A673 (cell line): ENCODE measurements at regions not wholly inside any gene's neighbourhood (a gene's known extent, or its start where the extent isn't known, plus 50 kb on each side); places are given as distances from the start of the nearest gene placed in this dataset.

Source experiments
- BruUV-seq: library from RNA; stranded (reverse); fragments of 400-500 nt; replicated peaks from 2 replicates; lab custom pipeline; 2021; lab: Mats Ljungman, UMichigan
- CTCF ChIA-PET: fragments of 300-600 bp; sonication (Branson Sonifier 250); formaldehyde crosslinking; loops from one replicate; lab custom pipeline; 2022; ENCODE audit warnings: antibody characterized with exemption; lab: Charles Lee
- POLR2A ChIA-PET: fragments of 300-600 bp; sonication (Branson Sonifier 250); formaldehyde crosslinking; loops from one replicate; lab custom pipeline; 2022; ENCODE audit warnings: antibody characterized with exemption; ENCODE audit not compliant: low non-redundant PET; lab: Charles Lee
- DNase-seq: peaks from one replicate; pipeline ENCODE4 v3.0.0-alpha.2; 2015; ENCODE audit warnings: low spot score
- H3K27ac ChIP-seq: fragments of 200-600 bp; sonication (generic); 2 replicates; pipeline ENCODE4 v1.5.1; 2016; ENCODE audit warnings: mixed run types, low read depth, mild to moderate bottlenecking, mixed read lengths, antibody characterized with exemption, low read length; ENCODE audit not compliant: poor library complexity, severe bottlenecking
- H3K27me3 ChIP-seq: fragments of 200-600 bp; sonication (generic); replicated peaks from 2 replicates; pipeline ENCODE4 v1.6.1; 2017; ENCODE audit warnings: mixed run types, low read depth, mild to moderate bottlenecking, mixed read lengths, antibody characterized with exemption, low read length; ENCODE audit not compliant: insufficient read depth, poor library complexity
- H3K36me3 ChIP-seq: fragments of 200-600 bp; sonication (generic); 2 replicates; pipeline ENCODE4 v1.6.1; 2016; ENCODE audit warnings: mixed run types, mild to moderate bottlenecking, mixed read lengths, antibody characterized with exemption, low read length; ENCODE audit not compliant: insufficient read depth, poor library complexity, severe bottlenecking
- H3K4me1 ChIP-seq: fragments of 200-600 bp; sonication (generic); 2 replicates; pipeline ENCODE4 v1.6.1; 2017; ENCODE audit warnings: mixed run types, mild to moderate bottlenecking, mixed read lengths, antibody characterized with exemption, low read length; ENCODE audit not compliant: insufficient read depth, poor library complexity, severe bottlenecking
- H3K4me3 ChIP-seq: fragments of 200-600 bp; sonication (generic); 2 replicates; pipeline ENCODE4 v1.5.1; 2016; ENCODE audit warnings: low read depth, mixed run types, mild to moderate bottlenecking, mixed read lengths, low read length; ENCODE audit not compliant: poor library complexity, severe bottlenecking
- H3K9me3 ChIP-seq: fragments of 200-600 bp; sonication (generic); 2 replicates; pipeline ENCODE4 v1.6.1; 2016; ENCODE audit warnings: mixed run types, low read depth, mild to moderate bottlenecking, mixed read lengths, antibody characterized with exemption, low read length; ENCODE audit not compliant: poor library complexity, severe bottlenecking
- EZH2 ChIP-seq: fragments of 200-600 bp; sonication (generic); IDR thresholded peaks from 2 replicates; pipeline ENCODE4 v1.6.1; 2017; ENCODE audit warnings: borderline replicate concordance, low read depth, mild to moderate bottlenecking, mixed read lengths, antibody characterized with exemption, low read length; ENCODE audit not compliant: poor library complexity, severe bottlenecking
- intact Hi-C: fragments of 100-400 bp; cut with micrococcal nuclease; formaldehyde crosslinking; loops from one replicate; pipeline ENCODE4 v1.10.0; 2022; ENCODE audit not compliant: unreplicated experiment
- TF ChIP-seq, protein P1 (sequence below): fragments of 300-800, 200-600 bp; sonication (generic); conservative IDR thresholded peaks from 2 replicates; pipeline ENCODE4 v1.5.1; 2017; ENCODE audit warnings: low read depth, mild to moderate bottlenecking, antibody characterized with exemption, low read length, moderate library complexity, mixed read lengths

DNA sequence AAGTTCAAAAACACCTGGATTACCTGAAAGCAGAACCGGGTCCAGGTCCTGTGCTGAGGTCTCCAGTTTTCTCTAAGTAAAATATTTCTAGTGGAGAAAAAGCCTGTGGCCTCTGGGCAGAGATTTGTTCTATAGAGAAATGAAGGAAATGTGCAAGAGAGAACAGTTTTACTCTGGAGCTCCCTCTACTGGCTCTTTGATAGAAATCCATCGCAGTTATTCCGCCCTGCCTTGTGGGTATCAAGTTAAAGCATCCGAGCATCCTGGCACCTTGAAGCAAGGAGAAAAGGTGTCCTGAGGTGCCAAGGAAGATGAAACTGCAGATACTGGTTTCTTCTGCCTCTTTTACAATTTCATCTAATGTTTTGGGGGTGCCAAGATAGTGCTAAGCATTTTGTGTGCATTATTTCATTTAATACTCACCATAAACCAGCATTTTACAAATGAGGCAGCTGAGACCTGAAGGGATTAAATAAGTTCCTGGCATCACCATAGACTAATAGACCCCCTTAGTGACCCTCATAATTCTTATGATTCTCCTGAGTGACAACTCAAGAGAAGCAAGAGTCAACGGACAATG, 113.1 kb upstream of the HSD17B12 start:
- Histone ChIP-seq H3K27ac (no peak overlapping the region), H3K4me3 (no peak overlapping the region), H3K4me1 (no peaks in the 10 kb centered on the region), H3K36me3 (no peaks in the 10 kb centered on the region), H3K9me3 (no peaks in the 10 kb centered on the region), H3K27me3 (peaks cover 79% of the 10 kb centered on the region)
- peak; percentile 85 for DNase-seq
- ChIA-PET POLR2A (no interaction called here), CTCF (interaction anchor here (0.6 to 1.3 kb wide), 14 partner anchors 9 to 259 kb away, joined by 3 to 12 read pairs (median 4); partner anchors contain the start of gene HSD17B12)
- intact Hi-C loops, result loop anchor here (5.0 kb wide), 1 partner anchor 65 kb away; no protein-coding TSS in a partner anchor
- TF ChIP-seq EZH2, result no peak
- TF ChIP-seq, protein P1, sequence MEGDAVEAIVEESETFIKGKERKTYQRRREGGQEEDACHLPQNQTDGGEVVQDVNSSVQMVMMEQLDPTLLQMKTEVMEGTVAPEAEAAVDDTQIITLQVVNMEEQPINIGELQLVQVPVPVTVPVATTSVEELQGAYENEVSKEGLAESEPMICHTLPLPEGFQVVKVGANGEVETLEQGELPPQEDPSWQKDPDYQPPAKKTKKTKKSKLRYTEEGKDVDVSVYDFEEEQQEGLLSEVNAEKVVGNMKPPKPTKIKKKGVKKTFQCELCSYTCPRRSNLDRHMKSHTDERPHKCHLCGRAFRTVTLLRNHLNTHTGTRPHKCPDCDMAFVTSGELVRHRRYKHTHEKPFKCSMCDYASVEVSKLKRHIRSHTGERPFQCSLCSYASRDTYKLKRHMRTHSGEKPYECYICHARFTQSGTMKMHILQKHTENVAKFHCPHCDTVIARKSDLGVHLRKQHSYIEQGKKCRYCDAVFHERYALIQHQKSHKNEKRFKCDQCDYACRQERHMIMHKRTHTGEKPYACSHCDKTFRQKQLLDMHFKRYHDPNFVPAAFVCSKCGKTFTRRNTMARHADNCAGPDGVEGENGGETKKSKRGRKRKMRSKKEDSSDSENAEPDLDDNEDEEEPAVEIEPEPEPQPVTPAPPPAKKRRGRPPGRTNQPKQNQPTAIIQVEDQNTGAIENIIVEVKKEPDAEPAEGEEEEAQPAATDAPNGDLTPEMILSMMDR, result peak; percentile 98
- no TSS peak for BruUV-seq

GRCh38 chr11:43573233-43573632, 107.3 kb upstream of the HSD17B12 start:
- ChIA-PET POLR2A (no interaction called here), CTCF (interaction anchor here (0.5 to 1.3 kb wide), 11 partner anchors 12 to 434 kb away, joined by 3 to 7 read pairs (median 4); partner anchors contain the start of gene HSD17B12)
- H3K9me3 ChIP-seq, result no peaks in the 10 kb centered on the region
- no peaks in the 10 kb centered on the region for H3K36me3 ChIP-seq
- BruUV-seq, result no TSS peak
- intact Hi-C loops, result loop anchor here (1.0 to 5.0 kb wide), 3 partner anchors 16 to 279 kb away; no protein-coding TSS in a partner anchor
- H3K4me3 ChIP-seq, result no peak overlapping the region
- TF ChIP-seq EZH2, result no peak
- TF ChIP-seq, protein P1, result peak; percentile 99
- no peak overlapping the region for H3K27ac ChIP-seq
- DNase-seq, result peak; percentile 88
- peaks cover 99% of the 10 kb centered on the region for H3K27me3 ChIP-seq
- H3K4me1 ChIP-seq, result peaks cover 25% of the 10 kb centered on the region

DNA sequence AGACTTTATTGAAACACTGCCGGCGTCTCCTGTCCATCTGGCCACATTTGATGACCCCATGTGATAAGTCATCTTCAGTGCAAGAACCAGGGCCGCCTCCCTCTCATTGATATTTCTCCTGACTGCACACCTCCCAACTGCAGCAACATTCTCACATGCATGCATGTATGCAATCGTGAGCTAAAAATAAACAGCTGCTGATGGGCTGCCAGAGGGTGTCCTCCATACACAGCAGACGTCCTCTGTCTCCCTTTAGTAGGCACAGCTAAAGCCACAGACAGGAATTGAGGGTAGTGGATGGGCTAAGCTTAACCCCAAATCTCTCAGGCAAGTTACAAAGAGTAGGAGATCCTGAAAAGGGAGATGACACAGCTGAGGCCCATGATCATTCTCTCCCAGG, 106.7 kb upstream of the HSD17B12 start:
- ChIA-PET CTCF (interaction anchor here (0.8 to 1.3 kb wide), 5 partner anchors 53 to 433 kb away, joined by 3 to 4 read pairs (median 3); partner anchors contain the start of gene HSD17B12), POLR2A (no interaction called here)
- peaks cover 31% of the 10 kb centered on the region for H3K4me1 ChIP-seq
- DNase-seq, result no peak
- no TSS peak for BruUV-seq
- H3K27me3 ChIP-seq, result peaks cover 99% of the 10 kb centered on the region
- peak; percentile 47 for TF ChIP-seq EZH2
- TF ChIP-seq, protein P1, result no peak
- intact Hi-C loops, result loop anchor here (1.0 to 5.0 kb wide), 3 partner anchors 17 to 278 kb away; no protein-coding TSS in a partner anchor
- no peak overlapping the region for H3K4me3 ChIP-seq
- H3K9me3 ChIP-seq, result no peaks in the 10 kb centered on the region
- H3K36me3 ChIP-seq, result no peaks in the 10 kb centered on the region
- no peak overlapping the region for H3K27ac ChIP-seq
